ENCODE measurements at regions not wholly inside any gene's neighbourhood (a gene's known extent, or its start where the extent isn't known, plus 50 kb on each side); places are given as distances from the start of the nearest gene placed in this dataset.

DNA sequence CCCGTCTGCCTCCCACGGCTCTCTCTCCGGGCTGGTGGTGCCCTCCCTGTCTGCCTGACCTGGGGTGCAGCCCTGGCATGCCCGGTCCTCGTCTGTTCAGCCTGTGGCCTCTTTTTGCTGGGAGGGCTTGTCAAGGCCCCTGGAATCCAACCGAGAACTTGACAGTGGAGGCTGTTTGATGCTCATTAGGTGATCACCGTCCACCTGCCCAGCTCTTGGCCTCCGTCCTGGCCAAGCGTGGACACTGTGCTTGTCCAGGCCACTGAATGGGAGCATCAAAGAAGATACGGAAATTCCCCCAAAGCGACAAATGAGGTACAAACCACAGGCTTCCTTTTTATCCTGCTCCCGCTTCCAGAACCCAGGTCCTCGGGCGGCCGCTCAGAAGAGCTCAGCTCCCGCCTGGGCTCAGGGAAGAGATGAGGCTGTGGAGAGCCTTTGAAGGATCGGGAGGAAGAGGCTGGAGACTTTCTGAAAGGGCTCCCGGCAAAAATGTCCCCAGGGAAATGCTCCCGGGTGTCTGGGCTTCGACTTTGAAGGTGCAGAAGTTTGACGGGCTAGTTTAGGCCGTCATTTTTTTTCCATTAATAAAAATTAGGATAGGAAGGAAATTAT is 1273.9 kb downstream of the BRD1 start:
- no peak overlapping the region for H3K27ac ChIP-seq
- TF ChIP-seq, protein P1, sequence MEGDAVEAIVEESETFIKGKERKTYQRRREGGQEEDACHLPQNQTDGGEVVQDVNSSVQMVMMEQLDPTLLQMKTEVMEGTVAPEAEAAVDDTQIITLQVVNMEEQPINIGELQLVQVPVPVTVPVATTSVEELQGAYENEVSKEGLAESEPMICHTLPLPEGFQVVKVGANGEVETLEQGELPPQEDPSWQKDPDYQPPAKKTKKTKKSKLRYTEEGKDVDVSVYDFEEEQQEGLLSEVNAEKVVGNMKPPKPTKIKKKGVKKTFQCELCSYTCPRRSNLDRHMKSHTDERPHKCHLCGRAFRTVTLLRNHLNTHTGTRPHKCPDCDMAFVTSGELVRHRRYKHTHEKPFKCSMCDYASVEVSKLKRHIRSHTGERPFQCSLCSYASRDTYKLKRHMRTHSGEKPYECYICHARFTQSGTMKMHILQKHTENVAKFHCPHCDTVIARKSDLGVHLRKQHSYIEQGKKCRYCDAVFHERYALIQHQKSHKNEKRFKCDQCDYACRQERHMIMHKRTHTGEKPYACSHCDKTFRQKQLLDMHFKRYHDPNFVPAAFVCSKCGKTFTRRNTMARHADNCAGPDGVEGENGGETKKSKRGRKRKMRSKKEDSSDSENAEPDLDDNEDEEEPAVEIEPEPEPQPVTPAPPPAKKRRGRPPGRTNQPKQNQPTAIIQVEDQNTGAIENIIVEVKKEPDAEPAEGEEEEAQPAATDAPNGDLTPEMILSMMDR (conservative IDR thresholded peaks at IDR 0.05) = no peak

DNA sequence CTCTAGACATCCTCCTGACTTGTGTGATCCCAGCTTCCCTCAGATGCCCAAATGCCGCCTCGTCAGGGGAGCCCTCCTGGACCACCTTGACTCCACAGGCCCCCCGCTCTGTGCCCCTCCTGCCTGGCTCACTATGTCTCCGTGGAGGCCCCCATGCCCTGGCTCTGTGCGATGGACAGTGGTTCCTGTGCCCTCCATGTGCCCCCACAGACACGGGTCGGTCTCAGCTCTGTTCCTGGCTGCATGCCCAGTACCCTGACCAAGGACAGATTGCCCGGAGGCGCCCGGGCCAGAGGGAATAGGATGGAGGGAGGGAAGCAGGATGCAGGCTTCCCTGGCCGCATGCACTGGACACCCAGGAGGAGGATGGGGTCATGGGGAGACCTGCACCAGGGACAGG is 1274.6 kb downstream of the BRD1 start:
- TF ChIP-seq, protein P1 (conservative IDR thresholded peaks at IDR 0.05) = no peak
- H3K27ac ChIP-seq = no peak overlapping the region

DNA sequence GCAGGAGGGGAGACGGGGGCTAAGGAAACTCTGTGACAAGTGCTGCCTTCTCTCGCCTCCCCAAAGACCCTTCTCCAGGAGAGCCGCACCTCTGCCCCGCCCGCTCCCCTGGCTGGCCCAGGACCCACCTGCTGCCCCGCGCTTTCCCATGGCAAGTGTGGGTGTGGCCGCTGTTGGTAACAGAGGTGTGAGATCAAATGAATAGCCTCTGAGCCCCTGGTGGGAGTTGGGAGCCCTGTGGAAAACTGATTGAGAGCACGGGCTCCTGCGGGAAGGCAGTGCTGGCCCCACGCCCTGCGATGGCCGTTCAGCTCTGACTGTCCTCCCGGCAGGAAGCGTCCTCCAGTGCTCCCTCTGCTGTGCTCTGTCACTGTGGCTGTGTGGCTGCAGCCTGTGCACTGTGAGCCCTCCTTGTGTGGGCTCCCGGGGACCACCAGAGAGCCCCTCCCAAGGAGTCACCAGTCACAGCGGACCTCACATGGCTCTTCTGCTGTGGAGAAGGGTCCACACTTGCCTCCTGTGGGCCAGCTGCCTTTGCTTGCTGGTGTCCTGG is 1275.9 kb downstream of the BRD1 start:
- TF ChIP-seq, protein P1 (conservative IDR thresholded peaks at IDR 0.05) = no peak
- H3K27ac ChIP-seq = no peak overlapping the region

DNA sequence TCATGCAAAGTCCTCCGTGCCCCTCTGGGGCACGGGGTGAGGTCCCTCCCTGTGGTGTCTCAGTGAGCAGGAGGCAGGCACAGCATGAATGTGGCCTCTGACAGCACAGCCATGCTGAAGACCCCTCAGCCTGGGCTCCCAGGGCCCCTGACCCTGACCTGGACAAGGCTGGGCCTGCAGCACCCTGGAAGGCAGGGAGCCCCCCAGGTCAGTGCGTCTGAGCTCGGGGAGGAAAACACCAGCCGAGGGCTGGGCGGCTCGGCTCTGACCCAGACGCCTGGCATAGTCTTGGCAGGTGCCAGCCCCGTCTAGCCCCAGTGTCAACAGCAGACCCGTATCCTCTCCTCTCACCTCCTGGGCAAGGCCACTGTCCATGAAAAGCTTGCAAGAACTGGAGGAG is 1276.6 kb downstream of the BRD1 start:
- TF ChIP-seq, protein P1 (conservative IDR thresholded peaks at IDR 0.05) = no peak
- no peak overlapping the region for H3K27ac ChIP-seq

DNA sequence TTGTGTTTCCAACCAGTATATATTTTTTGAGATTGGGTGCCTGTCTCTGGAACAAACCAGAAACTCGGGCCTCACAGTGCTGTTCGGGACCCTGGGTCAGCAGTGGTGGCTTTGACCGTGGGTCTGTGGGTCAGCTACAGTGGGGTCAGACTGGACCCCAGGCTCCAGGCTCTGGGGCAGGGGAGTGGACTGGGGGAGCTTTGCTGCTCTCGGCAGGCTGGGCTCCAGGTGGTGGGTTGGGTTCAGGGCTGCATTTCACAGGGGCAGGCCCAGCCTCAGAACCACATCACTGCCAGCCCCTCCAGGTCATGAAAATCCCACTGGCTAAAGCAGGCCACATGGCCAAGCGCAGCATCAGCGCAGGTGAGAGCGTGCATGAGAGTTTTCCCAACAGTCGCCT is 1279.3 kb downstream of the BRD1 start:
- no peak overlapping the region for H3K27ac ChIP-seq
- TF ChIP-seq, protein P1 (conservative IDR thresholded peaks at IDR 0.05) = no peak

DNA sequence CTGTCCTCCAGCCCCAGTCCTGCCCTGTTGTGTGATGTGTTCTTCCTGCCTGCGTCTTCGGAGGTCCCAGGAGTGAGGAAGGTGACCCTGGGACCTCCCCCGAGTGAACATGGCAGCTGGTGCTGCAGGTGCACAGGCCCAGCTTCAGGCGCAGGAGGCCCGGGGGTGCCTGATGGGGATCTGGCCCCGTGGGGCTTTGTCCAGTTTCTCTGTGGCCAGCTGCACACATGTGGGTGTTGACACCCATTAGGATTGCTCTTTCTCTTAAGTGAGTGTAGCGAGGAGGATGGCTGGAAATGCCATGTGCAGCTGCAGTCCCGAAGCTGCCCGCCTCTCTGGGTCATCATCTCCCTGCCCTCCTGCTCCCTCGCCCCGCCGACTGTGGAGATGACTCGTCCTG is 1279.7 kb downstream of the BRD1 start:
- TF ChIP-seq, protein P1 (conservative IDR thresholded peaks at IDR 0.05) = no peak
- H3K27ac ChIP-seq = no peak overlapping the region

DNA sequence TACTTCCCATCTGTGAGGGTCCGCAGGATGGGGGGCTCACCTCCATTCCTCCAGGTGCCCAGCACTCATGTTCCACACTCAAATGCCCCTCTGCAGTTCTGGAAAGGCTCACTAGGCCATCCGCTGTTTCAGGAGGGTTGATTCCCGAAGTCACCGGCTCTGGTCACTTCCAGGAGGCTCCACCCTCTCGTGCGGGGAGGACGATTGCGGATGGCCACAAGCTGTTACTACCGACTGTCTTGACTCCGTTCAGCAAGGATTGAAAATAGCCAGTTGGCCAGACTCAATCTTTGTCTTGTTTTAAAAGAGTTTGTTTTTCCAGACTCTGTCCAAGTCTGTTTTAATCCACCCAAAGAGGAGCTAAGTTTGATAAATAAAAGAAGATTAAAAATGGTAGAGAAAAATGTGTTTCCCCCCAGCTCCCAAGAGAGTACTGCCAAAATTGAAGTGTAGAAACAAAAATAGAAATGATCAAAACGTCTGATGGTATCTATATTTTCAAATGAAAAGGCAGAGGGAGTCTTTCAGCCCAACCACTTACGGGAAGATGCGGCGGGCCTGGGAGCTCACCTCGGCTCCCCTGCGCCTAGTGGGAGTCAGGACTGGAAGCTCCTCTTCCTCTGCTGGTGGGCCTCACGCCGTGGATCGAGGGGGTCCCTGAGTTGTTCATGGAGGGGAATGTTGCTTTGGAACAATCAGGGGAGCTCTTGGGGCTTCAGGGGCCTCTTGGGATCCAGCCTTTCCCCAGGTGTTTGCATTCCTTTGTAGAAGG is 1280.8 kb downstream of the BRD1 start:
- no peak overlapping the region for H3K27ac ChIP-seq
- TF ChIP-seq, protein P1 (conservative IDR thresholded peaks at IDR 0.05) = no peak

All from VCaP (cell line).